OCI-LY1 (cell line): ENCODE measurements at regions not wholly inside any gene's neighbourhood (a gene's known extent, or its start where the extent isn't known, plus 50 kb on each side); places are given as distances from the start of the nearest gene placed in this dataset.

Experiments
- H2AFZ ChIP-seq: fragments of 200-600 bp; sonication (generic), shearing (Covaris generic); 2 replicates; pipeline ENCODE4 v1.6.0; 2014; ENCODE audit warnings: antibody characterized with exemption, mild to moderate bottlenecking, low read length
- H3F3A ChIP-seq: fragments of 200-600 bp; sonication (generic), shearing (Covaris generic); 2 replicates; pipeline ENCODE4 v1.6.0; 2014; ENCODE audit warnings: mild to moderate bottlenecking, antibody characterized with exemption, low read length, moderate library complexity; ENCODE audit not compliant: insufficient read depth
- H3K27ac ChIP-seq: fragments of 200-600 bp; sonication (generic); 2 replicates; pipeline ENCODE4 v1.5.1; 2014; ENCODE audit warnings: low read length, mixed run types, mild to moderate bottlenecking, low read depth; ENCODE audit not compliant: poor library complexity, severe bottlenecking
- H3K27me3 ChIP-seq: fragments of 200-600 bp; sonication (generic); 2 replicates; pipeline ENCODE4 v1.6.0; 2014; ENCODE audit warnings: antibody characterized with exemption, mild to moderate bottlenecking, low read length, moderate library complexity; ENCODE audit not compliant: insufficient read depth
- H3K36me3 ChIP-seq: fragments of 200-600 bp; sonication (generic); 2 replicates; pipeline ENCODE4 v1.6.1; 2014; ENCODE audit warnings: mild to moderate bottlenecking, antibody characterized with exemption, low read length, moderate library complexity, mixed read lengths; ENCODE audit not compliant: insufficient read depth
- H3K4me1 ChIP-seq: fragments of 200-600 bp; sonication (generic); 2 replicates; pipeline ENCODE4 v1.5.1; 2014; ENCODE audit warnings: mild to moderate bottlenecking, low read length, moderate library complexity; ENCODE audit not compliant: insufficient read depth, severe bottlenecking
- H3K4me2 ChIP-seq: fragments of 200-600 bp; sonication (generic), shearing (Covaris generic); 2 replicates; pipeline ENCODE4 v1.6.1; 2014; ENCODE audit warnings: low read length
- H3K4me3 ChIP-seq: fragments of 200-600 bp; sonication (generic); 2 replicates; pipeline ENCODE4 v1.5.1; 2014; ENCODE audit warnings: low read length, low read depth, mild to moderate bottlenecking, mixed read lengths; ENCODE audit not compliant: poor library complexity, severe bottlenecking
- H3K79me2 ChIP-seq: fragments of 200-600 bp; shearing (Covaris generic); 2 replicates; pipeline ENCODE4 v1.6.1; 2016; ENCODE audit warnings: mixed run types, low read length, mixed read lengths; ENCODE audit not compliant: insufficient read depth
- H3K9ac ChIP-seq: fragments of 200-600 bp; sonication (generic), shearing (Covaris generic); 2 replicates; pipeline ENCODE4 v1.6.1; 2014; ENCODE audit warnings: mild to moderate bottlenecking, low read length, mixed read lengths
- H3K9me2 ChIP-seq: fragments of 200-600 bp; sonication (generic), shearing (Covaris generic); 2 replicates; pipeline ENCODE4 v1.6.1; 2014; ENCODE audit warnings: low read depth, mild to moderate bottlenecking, low read length, mixed read lengths
- H3K9me3 ChIP-seq: fragments of 200-600 bp; shearing (Covaris generic); 2 replicates; pipeline ENCODE4 v1.6.1; 2014; ENCODE audit warnings: low read length, mixed read lengths
- H4K20me1 ChIP-seq: fragments of 200-600 bp; sonication (generic), shearing (Covaris generic); 2 replicates; pipeline ENCODE4 v1.6.0; 2016; ENCODE audit warnings: mild to moderate bottlenecking, low read length; ENCODE audit not compliant: insufficient read depth
- CTCF ChIP-seq: fragments of 200-600 bp; sonication (generic), shearing (Covaris generic); IDR thresholded peaks from 2 replicates; pipeline ENCODE4 v1.5.1; 2017; ENCODE audit warnings: mild to moderate bottlenecking, antibody characterized with exemption, low read length, moderate library complexity, mixed read lengths
- EZH2 ChIP-seq: fragments of 200-600 bp; sonication (generic), shearing (Covaris generic); IDR thresholded peaks from 2 replicates; pipeline ENCODE4 v1.8.0; 2017; ENCODE audit warnings: borderline replicate concordance, mixed run types, mild to moderate bottlenecking, antibody characterized with exemption, low read length, moderate library complexity, mixed read lengths

GRCh38 chr5:159763562-159763961 lies 152.7 kb upstream of the ADRA1B start:
- no peak overlapping the region for H3K27ac ChIP-seq
- no peaks in the 10 kb centered on the region for H3K27me3 ChIP-seq
- H3K4me2 ChIP-seq = no peak overlapping the region
- H4K20me1 ChIP-seq = no peaks in the 10 kb centered on the region
- no peaks in the 10 kb centered on the region for H3K4me1 ChIP-seq
- no peak for TF ChIP-seq EZH2
- TF ChIP-seq CTCF = no peak
- no peaks in the 10 kb centered on the region for H3F3A ChIP-seq
- H3K36me3 ChIP-seq = no peaks in the 10 kb centered on the region
- H3K9me2 ChIP-seq = no peaks in the 10 kb centered on the region
- no peaks in the 10 kb centered on the region for H3K9me3 ChIP-seq
- no peak overlapping the region for H2AFZ ChIP-seq
- no peak overlapping the region for H3K4me3 ChIP-seq
- H3K9ac ChIP-seq = no peak overlapping the region
- H3K79me2 ChIP-seq = no peaks in the 10 kb centered on the region

DNA sequence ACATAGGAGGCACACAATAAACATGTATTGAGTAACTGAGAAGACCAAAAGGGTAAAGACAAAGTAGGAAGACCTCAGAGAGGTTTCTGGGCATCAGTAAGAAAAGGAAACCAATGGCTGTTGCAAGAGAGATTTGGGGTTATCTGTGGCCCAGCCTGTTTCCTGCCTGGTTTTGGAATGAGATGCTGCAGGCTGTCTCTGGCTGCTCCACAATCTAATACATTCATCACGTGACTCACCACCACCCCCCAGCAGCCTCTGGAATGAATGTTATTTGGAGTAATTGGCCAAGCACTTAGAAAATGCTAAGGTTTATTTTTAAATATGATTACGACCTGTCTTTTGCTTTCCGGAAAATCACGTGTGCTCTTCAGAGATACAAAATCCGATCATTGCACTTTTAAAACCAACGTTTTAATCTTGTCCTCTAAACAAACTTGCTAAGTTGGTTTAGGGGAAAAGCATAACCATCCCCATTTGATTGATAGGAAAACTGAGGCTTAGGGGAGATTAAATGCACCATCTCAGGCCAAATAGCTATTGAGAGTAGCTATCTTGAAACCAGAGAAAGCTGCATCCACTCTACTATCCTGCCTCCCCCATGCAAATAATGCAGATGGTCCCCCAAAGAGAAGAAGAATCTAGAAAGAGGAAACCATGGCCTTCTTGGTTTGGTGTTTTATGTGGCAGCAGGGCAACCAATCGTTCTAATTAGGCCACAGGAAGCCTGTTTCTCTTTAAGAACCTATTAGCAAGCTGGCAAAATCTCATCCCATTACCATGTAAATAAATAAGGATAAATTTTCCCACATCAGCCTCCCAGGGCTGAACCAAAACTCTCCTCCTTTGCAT lies 151.8 kb upstream of the ADRA1B start:
- H3K27ac ChIP-seq = no peak overlapping the region
- no peaks in the 10 kb centered on the region for H3K9me2 ChIP-seq
- H2AFZ ChIP-seq = no peak overlapping the region
- no peaks in the 10 kb centered on the region for H3K4me1 ChIP-seq
- no peak overlapping the region for H3K4me2 ChIP-seq
- no peak overlapping the region for H3K4me3 ChIP-seq
- H3K79me2 ChIP-seq = no peaks in the 10 kb centered on the region
- H4K20me1 ChIP-seq = no peaks in the 10 kb centered on the region
- TF ChIP-seq EZH2 (no peak), CTCF (no peak)
- no peak overlapping the region for H3K9ac ChIP-seq
- no peaks in the 10 kb centered on the region for H3K27me3 ChIP-seq
- no peaks in the 10 kb centered on the region for H3K36me3 ChIP-seq
- H3F3A ChIP-seq = no peaks in the 10 kb centered on the region
- no peaks in the 10 kb centered on the region for H3K9me3 ChIP-seq

DNA sequence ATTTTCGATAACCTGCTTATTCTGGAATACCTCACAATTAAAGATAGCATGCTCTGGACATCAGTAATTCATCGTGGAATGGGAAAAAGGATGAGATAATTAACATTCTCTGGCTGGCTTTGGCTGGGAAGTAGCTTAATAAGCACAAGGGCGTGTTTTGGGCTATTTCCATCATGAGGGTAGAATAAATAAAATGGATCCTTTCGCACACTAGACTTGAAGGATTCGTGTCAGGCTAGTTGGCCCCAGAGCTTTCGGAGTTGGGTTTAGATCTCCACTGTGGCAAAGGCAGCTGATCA lies 151.2 kb upstream of the ADRA1B start:
- Histone ChIP-seq H3K27me3 (no peaks in the 10 kb centered on the region), H2AFZ (no peak overlapping the region), H3K79me2 (no peaks in the 10 kb centered on the region), H3K9me2 (no peaks in the 10 kb centered on the region), H3K4me1 (no peaks in the 10 kb centered on the region), H3K36me3 (no peaks in the 10 kb centered on the region), H3K9ac (no peak overlapping the region), H3K9me3 (no peaks in the 10 kb centered on the region), H3K27ac (no peak overlapping the region), H3K4me3 (no peak overlapping the region), H4K20me1 (no peaks in the 10 kb centered on the region), H3F3A (no peaks in the 10 kb centered on the region), H3K4me2 (no peak overlapping the region)
- TF ChIP-seq CTCF (no peak), EZH2 (no peak)
